Activated CD8-positive, alpha-beta T cell treated with anti-CD3 and anti-CD28 coated beads, Interleukin-2, amount 10 ng/mL, durations not matched to agents 7 days and 5 days (primary cell): ENCODE measurements at regions not wholly inside any gene's neighbourhood (a gene's known extent, or its start where the extent isn't known, plus 50 kb on each side); places are given as distances from the start of the nearest gene placed in this dataset.

Experiments
- ATAC-seq: fragments of 150-1000 bp; cut with Tn5 transposase; one replicate; pipeline ENCODE4 v1.10.0; 2021; ENCODE audit warnings: moderate library complexity
- CTCF ChIA-PET: fragments of 350-600 bp; sonication (Branson Sonifier 250); formaldehyde crosslinking; loops from one replicate; lab custom pipeline; 2021; ENCODE audit warnings: antibody characterized with exemption; lab: Charles Lee
- POLR2A ChIA-PET: fragments of 350-600 bp; sonication (Branson Sonifier 250); formaldehyde crosslinking; loops from one replicate; lab custom pipeline; 2021; ENCODE audit warnings: antibody characterized with exemption; lab: Charles Lee
- DNase-seq: peaks from one replicate; pipeline ENCODE4 v3.0.0-alpha.2; 2020
- H3K27ac Mint-ChIP-seq: one replicate; pipeline ENCODE4 v1.8.0; 2021; ENCODE audit warnings: mild to moderate bottlenecking, mixed read lengths
- H3K27me3 Mint-ChIP-seq: one replicate; pipeline ENCODE4 v1.8.0; 2021; ENCODE audit warnings: low read depth, mixed read lengths
- H3K36me3 Mint-ChIP-seq: one replicate; pipeline ENCODE4 v1.8.0; 2021; ENCODE audit warnings: low read depth, mixed read lengths
- H3K4me1 Mint-ChIP-seq: one replicate; pipeline ENCODE4 v1.8.0; 2021; ENCODE audit warnings: low read depth, mixed read lengths
- H3K4me3 Mint-ChIP-seq: one replicate; pipeline ENCODE4 v1.8.0; 2021; ENCODE audit warnings: mild to moderate bottlenecking, mixed read lengths
- H3K9me3 Mint-ChIP-seq: one replicate; pipeline ENCODE4 v1.8.0; 2022; ENCODE audit warnings: mixed read lengths; ENCODE audit not compliant: insufficient read depth

GRCh38 chr2:45176390-45176789 is 167.1 kb upstream of the SIX2 start:
- Mint-ChIP-seq H3K27ac (no peak overlapping the region), H3K4me3 (no peak overlapping the region), H3K4me1 (no peaks in the 10 kb centered on the region), H3K27me3 (peaks cover 56% of the 10 kb centered on the region), H3K36me3 (no peaks in the 10 kb centered on the region), H3K9me3 (no peaks in the 10 kb centered on the region)
- ATAC-seq (no peak), DNase-seq (no peak)
- CTCF ChIA-PET, result no interaction called here
- POLR2A ChIA-PET, result no interaction called here

DNA sequence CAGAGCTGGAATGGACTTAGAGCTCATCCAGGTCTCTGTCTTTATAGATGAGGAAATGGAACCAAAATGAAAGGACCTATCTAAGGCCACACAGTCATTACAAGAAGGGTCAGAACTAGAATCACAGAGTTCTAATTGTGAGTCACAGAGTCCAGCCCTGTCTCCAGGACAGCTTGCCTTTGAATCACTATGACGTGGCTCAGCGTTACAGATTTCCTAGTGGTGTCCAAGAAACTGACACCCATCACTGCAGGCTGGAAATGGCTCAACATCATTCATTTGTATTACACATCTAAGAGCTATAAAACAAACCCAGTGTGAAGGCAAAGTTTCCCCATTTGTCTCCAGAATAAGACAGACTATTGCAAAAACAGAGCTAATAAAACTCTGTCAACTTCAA is 164.3 kb upstream of the SIX2 start:
- ChIA-PET CTCF (no interaction called here), POLR2A (no interaction called here)
- Mint-ChIP-seq H3K27ac (no peak overlapping the region), H3K36me3 (no peaks in the 10 kb centered on the region), H3K4me1 (peaks cover 6% of the 10 kb centered on the region), H3K9me3 (no peaks in the 10 kb centered on the region), H3K27me3 (peaks cover 60% of the 10 kb centered on the region), H3K4me3 (no peak overlapping the region)
- DNase-seq (no peak), ATAC-seq (no peak)

- Mint-ChIP-seq H3K9me3 (no peaks in the 10 kb centered on the region), H3K4me3 (no peak overlapping the region), H3K27ac (no peak overlapping the region), H3K36me3 (no peaks in the 10 kb centered on the region), H3K4me1 (peaks cover 8% of the 10 kb centered on the region), H3K27me3 (peaks cover 66% of the 10 kb centered on the region)
- ATAC-seq (no peak), DNase-seq (no peak)
- ChIA-PET POLR2A (no interaction called here), CTCF (no interaction called here)
Measured at GRCh38 chr2:45172760-45173392, 163.6 kb upstream of the SIX2 start.

DNA sequence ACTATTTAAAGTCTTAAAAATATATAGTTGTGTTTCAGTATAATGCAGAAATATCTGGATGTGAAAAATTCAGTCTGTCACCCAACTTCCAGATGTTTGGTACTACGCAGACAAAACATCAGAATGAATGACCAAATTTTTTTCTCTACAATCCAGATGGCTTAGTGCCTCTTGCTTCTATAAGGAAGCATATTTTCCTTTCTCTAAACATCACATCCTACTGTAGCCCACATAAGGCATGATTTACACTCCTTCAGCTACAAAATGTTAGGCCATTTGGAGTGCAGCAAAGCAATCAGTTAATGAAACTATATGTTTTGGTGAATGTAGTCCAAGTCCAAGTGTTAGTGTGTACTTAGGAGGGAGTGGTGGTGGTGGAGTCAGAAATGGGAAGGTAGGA is 162.9 kb upstream of the SIX2 start:
- Mint-ChIP-seq H3K27ac (no peak overlapping the region), H3K4me1 (peaks cover 8% of the 10 kb centered on the region), H3K27me3 (peaks cover 66% of the 10 kb centered on the region), H3K4me3 (no peak overlapping the region), H3K36me3 (no peaks in the 10 kb centered on the region), H3K9me3 (no peaks in the 10 kb centered on the region)
- CTCF ChIA-PET, result no interaction called here
- POLR2A ChIA-PET, result no interaction called here
- no peak for ATAC-seq
- no peak for DNase-seq

- DNase-seq, result no peak
- Mint-ChIP-seq H3K36me3 (no peaks in the 10 kb centered on the region), H3K27me3 (peaks cover 64% of the 10 kb centered on the region), H3K4me1 (peaks cover 8% of the 10 kb centered on the region), H3K4me3 (no peak overlapping the region), H3K9me3 (no peaks in the 10 kb centered on the region), H3K27ac (no peak overlapping the region)
- ATAC-seq, result no peak
- ChIA-PET CTCF (no interaction called here), POLR2A (no interaction called here)
Measured at GRCh38 chr2:45171136-45171501, 161.9 kb upstream of the SIX2 start.

GRCh38 chr2:45170191-45171135 is 161.2 kb upstream of the SIX2 start:
- Mint-ChIP-seq H3K9me3 (no peaks in the 10 kb centered on the region), H3K4me1 (peaks cover 8% of the 10 kb centered on the region), H3K27me3 (peaks cover 70% of the 10 kb centered on the region), H3K36me3 (no peaks in the 10 kb centered on the region), H3K27ac (no peak overlapping the region), H3K4me3 (no peak overlapping the region)
- ATAC-seq (no peak), DNase-seq (no peak)
- POLR2A ChIA-PET, result no interaction called here
- CTCF ChIA-PET, result no interaction called here

DNA sequence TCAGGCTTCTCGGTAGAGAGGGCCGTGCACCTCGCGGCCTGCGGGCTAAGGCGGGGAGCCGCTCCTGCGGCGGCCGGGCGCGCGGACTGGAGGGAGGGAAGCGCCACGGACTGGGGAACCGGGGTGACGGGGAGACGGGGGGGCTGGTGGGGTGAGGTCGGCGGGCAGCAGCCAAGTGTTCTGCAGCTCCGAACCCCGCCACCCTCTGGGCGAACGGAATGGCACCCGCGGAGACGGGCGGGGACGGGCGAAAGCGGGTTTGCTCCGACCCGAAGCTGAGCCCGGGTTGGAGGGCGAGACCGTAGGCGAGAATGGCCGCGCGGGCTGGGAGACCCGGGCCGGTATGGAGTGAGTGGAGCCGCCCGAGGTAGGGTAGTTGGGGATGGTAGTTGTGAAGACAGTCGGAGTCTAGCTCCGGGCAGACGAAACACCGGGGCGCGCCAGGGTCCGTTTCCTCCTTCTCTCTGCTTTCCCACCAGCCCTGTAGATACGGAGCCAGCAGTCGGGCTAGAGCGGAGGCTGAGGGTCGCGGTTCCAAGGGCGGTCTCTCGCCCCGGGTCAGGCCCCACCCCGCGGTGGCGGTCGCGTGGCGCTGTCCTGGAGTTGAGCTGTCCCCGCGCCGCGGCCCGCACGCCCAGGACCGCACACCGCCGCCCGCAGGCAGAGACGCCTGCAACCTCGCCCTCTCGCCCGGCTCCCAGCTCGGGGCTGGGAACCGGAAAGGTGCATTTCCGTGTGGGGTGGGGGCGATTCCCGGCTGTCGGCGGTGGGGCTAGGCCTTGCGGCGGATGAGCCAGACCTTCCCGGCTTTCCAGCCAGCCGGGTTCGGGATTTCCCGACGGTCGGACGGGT is 160.3 kb upstream of the SIX2 start:
- Mint-ChIP-seq H3K9me3 (no peaks in the 10 kb centered on the region), H3K4me1 (peaks cover 8% of the 10 kb centered on the region), H3K27ac (no peak overlapping the region), H3K27me3 (peaks cover 73% of the 10 kb centered on the region), H3K4me3 (peak overlapping the region; percentile 28), H3K36me3 (no peaks in the 10 kb centered on the region)
- POLR2A ChIA-PET, result no interaction called here
- peak; percentile 57 for ATAC-seq
- no peak for DNase-seq
- CTCF ChIA-PET, result no interaction called here

DNA sequence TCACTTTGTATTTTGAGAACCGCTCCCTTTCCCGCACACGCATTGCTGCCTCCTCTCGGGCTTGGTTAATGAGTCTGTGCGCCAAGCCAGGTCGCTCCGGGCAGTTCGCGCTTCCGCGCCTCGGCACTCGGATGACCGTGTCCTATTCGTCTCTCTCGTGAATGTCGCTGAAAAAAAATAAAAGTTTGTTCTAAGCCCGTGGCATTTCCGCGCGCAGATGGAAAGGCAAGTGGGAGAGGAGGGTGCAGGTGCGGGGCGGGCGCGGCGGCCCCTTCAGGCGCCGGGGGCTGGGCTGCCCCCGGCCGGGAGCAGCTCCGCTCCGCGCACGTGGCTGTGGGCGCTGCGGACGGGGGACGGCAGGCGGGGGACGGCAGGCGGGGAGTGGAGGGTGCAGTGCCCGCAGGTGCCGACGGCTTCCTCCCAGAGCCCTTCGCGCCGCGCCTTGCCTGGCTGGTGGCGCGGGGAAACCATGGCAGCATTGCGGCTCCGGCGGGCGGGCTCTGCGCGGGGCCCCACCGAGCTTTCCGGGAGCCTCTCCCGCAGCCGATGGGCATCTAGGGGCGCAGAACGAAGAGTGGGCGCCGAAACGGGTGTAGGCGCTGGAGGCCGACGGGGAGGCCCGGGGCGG is 159.6 kb upstream of the SIX2 start:
- peak overlapping the region; percentile 30 for H3K4me3 Mint-ChIP-seq
- H3K9me3 Mint-ChIP-seq, result no peaks in the 10 kb centered on the region
- no peaks in the 10 kb centered on the region for H3K36me3 Mint-ChIP-seq
- no peak for DNase-seq
- ChIA-PET CTCF (interaction anchor here (0.9 kb wide), 1 partner anchor 33 kb away, joined by 3 read pairs; no protein-coding TSS in a partner anchor), POLR2A (no interaction called here)
- ATAC-seq, result peak; percentile 30
- peaks cover 68% of the 10 kb centered on the region for H3K27me3 Mint-ChIP-seq
- no peak overlapping the region for H3K27ac Mint-ChIP-seq
- peaks cover 8% of the 10 kb centered on the region for H3K4me1 Mint-ChIP-seq

- DNase-seq (no peak), ATAC-seq (no peak)
- Mint-ChIP-seq H3K4me3 (peak overlapping the region; percentile 30), H3K27ac (no peak overlapping the region), H3K9me3 (no peaks in the 10 kb centered on the region), H3K27me3 (peaks cover 63% of the 10 kb centered on the region), H3K36me3 (no peaks in the 10 kb centered on the region), H3K4me1 (peaks cover 8% of the 10 kb centered on the region)
- CTCF ChIA-PET, result interaction anchor here (0.9 kb wide), 1 partner anchor 32 kb away, joined by 3 read pairs; no protein-coding TSS in a partner anchor
- POLR2A ChIA-PET, result no interaction called here
Measured at GRCh38 chr2:45167920-45168629, 158.8 kb upstream of the SIX2 start.

- Mint-ChIP-seq H3K36me3 (no peaks in the 10 kb centered on the region), H3K4me3 (no peak overlapping the region), H3K27me3 (peaks cover 58% of the 10 kb centered on the region), H3K9me3 (no peaks in the 10 kb centered on the region), H3K27ac (no peak overlapping the region), H3K4me1 (peaks cover 8% of the 10 kb centered on the region)
- ChIA-PET CTCF (no interaction called here), POLR2A (no interaction called here)
- ATAC-seq (no peak), DNase-seq (no peak)
Measured at GRCh38 chr2:45166229-45166890, 157.1 kb upstream of the SIX2 start.

- Mint-ChIP-seq H3K36me3 (no peaks in the 10 kb centered on the region), H3K4me3 (no peak overlapping the region), H3K27ac (no peak overlapping the region), H3K9me3 (no peaks in the 10 kb centered on the region), H3K4me1 (no peaks in the 10 kb centered on the region), H3K27me3 (peaks cover 43% of the 10 kb centered on the region)
- POLR2A ChIA-PET, result no interaction called here
- ATAC-seq (no peak), DNase-seq (no peak)
- CTCF ChIA-PET, result no interaction called here
Measured at GRCh38 chr2:45162711-45163110, 153.5 kb upstream of the SIX2 start.
